Lung (tissue), 11 donors: ENCODE measurements at regions not wholly inside any gene's neighbourhood (a gene's known extent, or its start where the extent isn't known, plus 50 kb on each side); places are given as distances from the start of the nearest gene placed in this dataset.

Experiments
- ATAC-seq: fragments of 200-7000 bp; cut with Tn5 transposase; one replicate; pipeline ENCODE4 v1.9.1; 2020; ENCODE audit warnings: moderate number of reproducible peaks; ENCODE audit not compliant: insufficient read depth, low FRiP score
- DNase-seq, 3 donors: peaks; one replicate each; pipeline ENCODE4 v3.0.0-alpha.2; 2013 to 2017
- H3K27ac ChIP-seq, 2 donors: one replicate each; pipeline ENCODE4 v1.5.1; 2013; ENCODE audit warnings: mild to moderate bottlenecking in 2 of 2, moderate library complexity in 2 of 2, control low read depth in 1 of 2, inconsistent platforms in 1 of 2, low read depth in 1 of 2, low read length in 1 of 2
- H3K27me3 ChIP-seq, 3 donors: one replicate each; pipeline ENCODE4 v1.5.1; 2013; ENCODE audit warnings: low read length in 2 of 3; ENCODE audit not compliant: control insufficient read depth in 3 of 3, insufficient read depth in 3 of 3
- H3K36me3 ChIP-seq, 4 donors: one replicate each; pipeline ENCODE4 v1.5.1; 2013; ENCODE audit warnings: low read length in 4 of 4, mild to moderate bottlenecking in 1 of 4, moderate library complexity in 1 of 4; ENCODE audit not compliant: control insufficient read depth in 4 of 4, insufficient read depth in 4 of 4
- H3K4me1 ChIP-seq, 5 donors: one replicate each; pipeline ENCODE4 v1.5.1; 2013; ENCODE audit warnings: low read length in 5 of 5, mild to moderate bottlenecking in 2 of 5, moderate library complexity in 1 of 5; ENCODE audit not compliant: control insufficient read depth in 5 of 5, insufficient read depth in 5 of 5
- H3K4me3 ChIP-seq: one replicate; pipeline ENCODE4 v1.5.1; 2013; ENCODE audit warnings: mild to moderate bottlenecking, control low read depth, moderate library complexity
- H3K9ac ChIP-seq, 2 donors: one replicate each; pipeline ENCODE4 v1.5.1; 2013; ENCODE audit warnings: low read length in 2 of 2, control low read depth in 1 of 2; ENCODE audit not compliant: insufficient read depth in 1 of 2
- H3K9me3 ChIP-seq, 4 donors: one replicate each; pipeline ENCODE4 v1.5.1; 2013; ENCODE audit warnings: low read length in 3 of 4, mild to moderate bottlenecking in 1 of 4, moderate library complexity in 1 of 4; ENCODE audit not compliant: control insufficient read depth in 4 of 4, insufficient read depth in 3 of 4
- CTCF ChIP-seq: IDR thresholded peaks from 2 replicates; pipeline ENCODE4 v1.5.1; 2012; ENCODE audit warnings: mild to moderate bottlenecking; ENCODE audit errors: control extremely low read depth, extremely low read depth
- WGBS, 2 donors: extraction: QIAGEN DNeasy Blood & Tissue Kit; methylation state at CpG; one replicate each; pipeline ENCODE4 v1.1.7; 2013; 5-methylcytosine and 5-hydroxymethylcytosine counted together
- donor health status: control.
- donor health status: control.
- donor health status: Bipolar disorder and iron deficiency.
- donor health status: healthy.
- donor health status: DM: yes; HTN: yes; CAD: no.

- ATAC-seq (no peak), DNase-seq (no peak)
- Histone ChIP-seq H3K27me3 (no peaks in the 10 kb centered on the region), H3K27ac (no peak overlapping the region), H3K4me3 (no peak overlapping the region), H3K36me3 (no peaks in the 10 kb centered on the region), H3K9ac (no peak overlapping the region), H3K4me1 (no peaks in the 10 kb centered on the region), H3K9me3 (peaks cover 0 to 2% (median 0%) of the 10 kb centered on the region in 4 donors)
- 83 to 90% methylated on average over 2 of the region's 2 CpGs for WGBS, 2 donors
- no peak for TF ChIP-seq CTCF
Observed at GRCh38 chr17:53101706-53102105, 721.0 kb upstream of the KIF2B start.

- peak in 2 of 3 donors; percentile 62 to 64 for DNase-seq
- H3K36me3 ChIP-seq = no peaks in the 10 kb centered on the region
- no peak overlapping the region for H3K9ac ChIP-seq
- WGBS, 2 donors = 74 to 77% methylated on average over 3 of the region's 3 CpGs
- ATAC-seq = no peak
- H3K27ac ChIP-seq = no peak overlapping the region
- H3K9me3 ChIP-seq = peaks cover 0 to 2% (median 0%) of the 10 kb centered on the region in 4 donors
- no peak overlapping the region for H3K4me3 ChIP-seq
- H3K27me3 ChIP-seq = no peaks in the 10 kb centered on the region
- no peak for TF ChIP-seq CTCF
- no peaks in the 10 kb centered on the region for H3K4me1 ChIP-seq
Observed at GRCh38 chr17:53100126-53100525, 722.6 kb upstream of the KIF2B start.

- H3K4me3 ChIP-seq = no peak overlapping the region
- DNase-seq (no peak), ATAC-seq (no peak)
Observed at GRCh38 chr17:53093391-53093790, 729.3 kb upstream of the KIF2B start.

More at GRCh38 chr17:53093391-53093790, 729.3 kb upstream of the KIF2B start:
- Histone ChIP-seq H3K9me3 (no peaks in the 10 kb centered on the region), H3K36me3 (no peaks in the 10 kb centered on the region), H3K9ac (no peak overlapping the region), H3K4me1 (no peaks in the 10 kb centered on the region), H3K27me3 (no peaks in the 10 kb centered on the region), H3K27ac (no peak overlapping the region)
- no peak for TF ChIP-seq CTCF
- WGBS, 2 donors = 51 to 86% methylated on average over 1 of the region's 1 CpG
